Gastroesophageal sphincter (tissue), 3 donors: ENCODE measurements at regions not wholly inside any gene's neighbourhood (a gene's known extent, or its start where the extent isn't known, plus 50 kb on each side); places are given as distances from the start of the nearest gene placed in this dataset.
"Not testable (repeated sequence)": the region's sequence is repeated elsewhere in the genome, so short reads cannot be mapped to it uniquely, and the experiment has no call there.

ENCODE experiments used
- POLR2AphosphoS5 ChIP-seq: sonication (generic); formaldehyde crosslinking; IDR thresholded peaks from one replicate; pipeline ENCODE4 v1.6.1; 2017; ENCODE audit warnings: antibody characterized with exemption
- TF ChIP-seq, protein P1 (sequence below), 4 experiments: fragments of 200-600 bp in 2 of 4; fragments of 450-650 bp in 2 of 4; sonication (generic) in 1 of 4; IDR thresholded peaks; one replicate each; pipeline ENCODE4 v1.5.1; 2017 to 2019; ENCODE audit warnings: antibody characterized with exemption in 4 of 4, mild to moderate bottlenecking in 2 of 4, moderate library complexity in 2 of 4

DNA sequence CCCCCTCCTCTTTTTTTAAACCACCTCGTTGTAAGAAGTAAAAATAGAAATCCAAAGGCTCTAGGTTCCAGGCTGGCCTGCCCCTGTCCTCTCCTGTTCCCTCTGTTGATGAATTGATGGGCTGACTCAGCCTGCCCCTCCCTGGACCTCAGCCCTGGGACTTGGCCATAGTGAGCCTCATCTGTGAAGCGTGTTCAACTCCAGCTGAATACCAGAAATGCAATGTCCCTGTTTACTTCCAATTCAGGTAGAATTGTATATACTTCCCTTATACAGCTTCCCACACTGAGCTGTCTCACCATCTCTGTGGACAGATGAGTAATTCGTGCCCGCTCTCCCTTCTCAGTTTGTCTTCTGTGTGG, 161.9 kb upstream of the PABPC3 start:
- TF ChIP-seq, protein P1, sequence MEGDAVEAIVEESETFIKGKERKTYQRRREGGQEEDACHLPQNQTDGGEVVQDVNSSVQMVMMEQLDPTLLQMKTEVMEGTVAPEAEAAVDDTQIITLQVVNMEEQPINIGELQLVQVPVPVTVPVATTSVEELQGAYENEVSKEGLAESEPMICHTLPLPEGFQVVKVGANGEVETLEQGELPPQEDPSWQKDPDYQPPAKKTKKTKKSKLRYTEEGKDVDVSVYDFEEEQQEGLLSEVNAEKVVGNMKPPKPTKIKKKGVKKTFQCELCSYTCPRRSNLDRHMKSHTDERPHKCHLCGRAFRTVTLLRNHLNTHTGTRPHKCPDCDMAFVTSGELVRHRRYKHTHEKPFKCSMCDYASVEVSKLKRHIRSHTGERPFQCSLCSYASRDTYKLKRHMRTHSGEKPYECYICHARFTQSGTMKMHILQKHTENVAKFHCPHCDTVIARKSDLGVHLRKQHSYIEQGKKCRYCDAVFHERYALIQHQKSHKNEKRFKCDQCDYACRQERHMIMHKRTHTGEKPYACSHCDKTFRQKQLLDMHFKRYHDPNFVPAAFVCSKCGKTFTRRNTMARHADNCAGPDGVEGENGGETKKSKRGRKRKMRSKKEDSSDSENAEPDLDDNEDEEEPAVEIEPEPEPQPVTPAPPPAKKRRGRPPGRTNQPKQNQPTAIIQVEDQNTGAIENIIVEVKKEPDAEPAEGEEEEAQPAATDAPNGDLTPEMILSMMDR (IDR thresholded peaks at IDR 0.05): not testable (repeated sequence)
- TF ChIP-seq POLR2AphosphoS5: not testable (repeated sequence)
